GM19240 (cell line): ENCODE measurements at regions not wholly inside any gene's neighbourhood (a gene's known extent, or its start where the extent isn't known, plus 50 kb on each side); places are given as distances from the start of the nearest gene placed in this dataset.
"Not testable (repeated sequence)": the region's sequence is repeated elsewhere in the genome, so short reads cannot be mapped to it uniquely, and the experiment has no call there.

ENCODE experiments used
- DNase-seq: peaks from one replicate; pipeline ENCODE4 v3.0.0; 2011; ENCODE audit warnings: low spot score; ENCODE audit not compliant: insufficient read length

DNA sequence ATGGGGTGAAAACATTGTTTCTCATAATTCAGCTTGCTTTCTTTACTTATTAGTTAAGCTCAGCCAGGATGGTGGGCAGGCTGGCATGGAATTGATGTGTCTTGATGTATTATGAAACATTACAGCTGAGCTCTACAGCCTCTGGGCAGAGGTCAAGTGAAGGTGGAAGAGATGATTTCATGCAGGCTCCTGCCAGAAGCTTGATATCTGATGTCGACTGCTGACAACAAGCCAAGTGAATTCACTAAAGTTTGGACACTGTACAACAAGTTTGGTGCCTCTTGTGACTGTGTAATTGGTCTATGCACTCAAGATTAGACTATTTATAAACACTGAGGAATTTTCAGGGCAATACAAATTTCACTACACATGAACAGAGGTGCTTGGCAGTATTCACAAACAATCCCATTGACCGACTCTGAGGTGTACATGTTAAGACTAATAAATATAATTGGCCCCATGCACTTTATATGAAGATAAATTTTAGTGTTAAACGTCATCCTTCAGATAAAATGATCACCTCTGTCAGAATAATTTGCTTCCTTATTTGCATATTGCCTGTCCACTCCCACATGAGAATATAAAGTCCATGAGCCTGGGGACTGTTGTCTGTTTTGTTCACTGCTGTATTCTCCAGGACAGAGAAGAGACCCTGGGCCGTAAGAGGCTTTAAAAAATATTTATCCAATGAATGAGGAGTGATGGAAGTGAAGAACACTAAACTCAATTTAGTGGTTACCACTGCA, 612.2 kb downstream of the IQCM start:
- DNase-seq = no peak

- DNase-seq = no peak
Measured at GRCh38 chr4:149202117-149202516, 613.5 kb downstream of the IQCM start.

- no peak for DNase-seq
Measured at GRCh38 chr4:149199594-149199993, 616.0 kb downstream of the IQCM start.

GRCh38 chr4:149194061-149194460, 621.6 kb downstream of the IQCM start:
- no peak for DNase-seq

- no peak for DNase-seq
Measured at GRCh38 chr4:149187726-149188125, 627.9 kb downstream of the IQCM start.

- DNase-seq = no peak
Measured at GRCh38 chr4:149183638-149184037, 632.0 kb downstream of the IQCM start.

- DNase-seq = not testable (repeated sequence)
Measured at GRCh38 chr4:149181459-149181858, 634.2 kb downstream of the IQCM start.

GRCh38 chr4:149176039-149176438, 639.6 kb downstream of the IQCM start:
- no peak for DNase-seq

GRCh38 chr4:149175549-149175948, 640.1 kb downstream of the IQCM start:
- DNase-seq = no peak

DNA sequence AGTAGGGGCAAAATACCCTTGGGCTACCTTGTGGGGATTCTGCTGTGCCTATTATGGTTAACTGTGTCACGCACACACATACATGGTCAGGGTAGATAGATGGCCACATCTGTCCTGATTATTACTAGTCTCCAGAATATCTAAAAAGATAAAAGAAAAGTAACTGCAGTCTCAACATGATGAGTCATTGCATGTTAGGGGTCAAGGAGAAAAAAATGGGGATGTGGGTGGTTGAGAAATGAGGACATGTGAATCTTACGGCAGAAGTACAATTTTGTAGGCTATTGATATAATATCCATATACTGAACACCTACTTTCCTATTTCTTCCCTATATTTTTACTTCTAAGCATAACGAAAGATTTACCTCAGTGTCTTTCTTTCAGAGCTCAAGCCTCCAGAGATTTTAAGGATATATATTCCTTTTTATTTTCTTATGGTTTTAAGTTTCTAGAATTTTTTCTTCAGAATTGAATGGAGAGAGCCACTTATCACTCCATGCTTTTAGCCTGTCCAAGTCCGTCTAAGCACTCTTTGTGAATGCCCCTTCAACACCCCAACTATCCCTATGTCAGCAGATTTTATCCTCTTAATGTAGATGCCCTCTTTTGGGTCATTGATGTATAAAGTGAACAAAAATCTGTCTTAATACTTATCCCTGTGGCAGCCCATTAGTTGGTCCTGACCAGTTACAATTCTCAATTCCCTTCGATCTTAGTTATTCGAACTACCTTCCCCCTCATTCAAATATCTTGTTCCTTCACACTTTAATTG, 642.2 kb downstream of the IQCM start:
- DNase-seq = no peak

DNA sequence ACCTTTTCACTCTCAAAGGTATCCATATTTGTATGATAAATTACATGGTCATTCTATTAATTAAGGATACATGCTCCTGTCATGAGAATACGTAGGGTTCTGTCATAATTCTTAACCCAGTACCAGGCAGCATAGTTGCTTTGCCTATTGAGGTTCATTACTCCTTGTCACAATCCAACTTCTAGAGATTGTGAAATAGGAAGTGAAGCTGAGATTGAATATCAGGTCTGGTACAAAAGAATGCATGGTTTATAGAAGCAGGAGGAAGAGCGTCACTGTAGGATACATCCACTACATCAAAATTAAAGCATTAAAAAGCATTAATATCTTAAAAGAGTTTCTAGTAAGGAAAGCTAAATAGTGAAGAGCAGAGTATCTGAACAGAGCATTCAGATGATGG, 647.0 kb downstream of the IQCM start:
- DNase-seq = no peak

GRCh38 chr4:149166876-149167275, 648.8 kb downstream of the IQCM start:
- no peak for DNase-seq

DNA sequence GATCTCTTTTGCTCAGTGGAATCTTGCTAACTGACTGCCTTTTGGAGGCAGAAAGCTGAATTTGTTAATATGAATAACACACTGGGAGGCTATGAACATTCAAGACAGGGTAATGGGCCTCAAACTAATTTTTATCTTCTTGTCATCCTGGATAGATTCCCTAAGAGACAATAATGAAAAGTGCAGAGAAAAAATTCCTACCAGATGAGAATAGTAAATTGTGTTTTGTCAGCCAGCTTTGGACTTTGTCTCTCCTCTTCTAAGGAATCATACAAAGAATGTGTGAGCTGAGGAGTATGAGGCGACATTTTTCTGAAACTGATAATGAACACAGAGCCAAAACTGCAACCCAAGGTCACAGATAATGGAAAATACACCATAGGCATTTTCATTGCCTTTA, 649.3 kb downstream of the IQCM start:
- DNase-seq = no peak

DNA sequence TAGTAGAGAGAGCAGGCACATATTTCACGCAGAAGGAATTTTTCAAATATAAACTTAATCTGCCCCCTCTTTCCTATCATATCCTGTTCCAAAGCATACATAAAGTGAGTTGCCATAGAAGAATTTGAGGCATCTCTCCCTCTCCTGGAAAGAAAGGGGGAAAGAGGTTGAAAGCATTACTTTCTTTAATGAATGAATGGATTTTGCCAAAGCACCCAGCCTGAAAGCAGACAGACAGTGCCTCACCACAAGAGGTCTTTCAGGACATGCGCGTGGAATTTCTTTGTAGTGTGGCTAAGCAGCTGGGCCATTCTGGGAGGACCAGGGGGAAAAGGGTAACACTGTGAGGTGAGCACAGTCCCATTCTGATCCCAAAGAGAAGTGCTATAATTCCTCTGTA, 651.4 kb downstream of the IQCM start:
- DNase-seq = no peak

DNA sequence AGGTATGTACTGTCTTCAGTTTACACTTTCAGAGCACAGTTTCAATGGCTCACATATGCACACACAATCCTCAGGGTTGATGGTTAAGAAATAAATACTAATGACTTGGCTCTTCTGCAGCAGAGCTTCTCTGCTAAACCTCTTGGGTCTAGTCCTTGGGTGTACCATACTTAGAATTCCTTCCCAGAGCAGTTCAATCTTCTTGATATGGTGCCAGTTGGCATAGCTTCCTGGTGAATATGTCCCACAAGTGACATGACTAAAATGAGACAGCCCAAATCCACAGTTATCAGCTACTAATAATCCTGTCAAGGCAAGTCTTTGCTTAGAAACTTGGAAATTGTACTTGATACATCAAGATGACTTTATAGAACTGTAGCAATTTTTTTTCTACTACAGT, 654.4 kb downstream of the IQCM start:
- no peak for DNase-seq

- DNase-seq = no peak
Measured at GRCh38 chr4:149160370-149160769, 655.3 kb downstream of the IQCM start.

DNA sequence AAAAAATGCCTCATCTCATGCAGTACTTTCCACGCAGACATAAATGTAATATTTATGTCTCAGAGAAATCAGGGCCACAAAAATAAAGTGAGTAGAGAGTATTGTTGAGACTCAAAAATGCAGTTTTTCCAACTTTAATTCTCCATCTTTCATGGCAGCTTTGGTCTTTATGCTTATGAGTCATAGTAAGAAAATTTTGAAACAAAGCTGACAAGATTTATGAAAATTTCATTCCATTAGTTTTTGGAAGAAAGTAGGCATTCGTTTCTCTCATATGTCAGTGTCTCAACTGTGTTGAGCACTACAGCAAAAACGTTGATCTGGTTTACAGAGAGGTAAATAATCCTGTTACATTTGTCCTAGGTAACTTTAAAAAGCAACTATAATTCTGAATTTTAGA, 656.8 kb downstream of the IQCM start:
- no peak for DNase-seq

GRCh38 chr4:149145803-149146202, 669.8 kb downstream of the IQCM start:
- no peak for DNase-seq

- no peak for DNase-seq
Measured at GRCh38 chr4:149144060-149144459, 671.6 kb downstream of the IQCM start.

DNA sequence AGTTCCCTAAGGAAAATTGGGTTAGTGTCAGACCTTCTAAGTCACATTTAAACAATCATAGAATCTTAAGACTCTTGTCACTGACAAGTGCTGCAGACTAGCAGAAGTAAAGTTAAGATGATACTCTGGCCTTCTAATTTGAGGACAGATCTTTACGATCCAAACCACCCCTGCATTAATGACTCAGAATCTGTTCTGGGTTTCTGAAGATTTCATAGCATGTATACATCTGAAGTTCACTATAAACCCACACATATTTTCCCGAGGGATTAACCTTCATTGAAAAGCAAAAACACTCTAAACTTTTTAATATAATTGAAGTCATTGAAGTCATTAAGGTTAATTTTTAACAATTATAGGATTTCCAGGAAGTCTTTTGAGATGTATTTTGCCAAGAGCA, 674.3 kb downstream of the IQCM start:
- DNase-seq = no peak

DNA sequence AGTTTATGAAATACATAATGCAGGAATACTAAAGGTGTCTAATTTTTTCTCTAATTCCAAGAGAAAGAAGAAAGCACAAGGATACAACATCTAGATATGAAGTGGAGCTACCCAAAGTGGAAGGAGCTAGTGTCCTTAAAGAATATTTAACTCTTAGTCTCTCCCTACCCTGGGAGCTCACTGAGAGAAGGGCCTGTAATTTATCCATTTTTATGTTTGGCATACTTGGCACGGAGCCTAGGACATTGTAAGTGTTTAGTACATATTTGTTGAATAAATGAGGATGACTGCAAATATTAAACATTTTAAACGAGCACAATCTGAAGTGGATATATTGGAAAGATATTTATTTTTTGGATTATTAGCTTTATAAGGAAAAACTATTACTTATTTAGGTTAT, 674.8 kb downstream of the IQCM start:
- DNase-seq = no peak

DNA sequence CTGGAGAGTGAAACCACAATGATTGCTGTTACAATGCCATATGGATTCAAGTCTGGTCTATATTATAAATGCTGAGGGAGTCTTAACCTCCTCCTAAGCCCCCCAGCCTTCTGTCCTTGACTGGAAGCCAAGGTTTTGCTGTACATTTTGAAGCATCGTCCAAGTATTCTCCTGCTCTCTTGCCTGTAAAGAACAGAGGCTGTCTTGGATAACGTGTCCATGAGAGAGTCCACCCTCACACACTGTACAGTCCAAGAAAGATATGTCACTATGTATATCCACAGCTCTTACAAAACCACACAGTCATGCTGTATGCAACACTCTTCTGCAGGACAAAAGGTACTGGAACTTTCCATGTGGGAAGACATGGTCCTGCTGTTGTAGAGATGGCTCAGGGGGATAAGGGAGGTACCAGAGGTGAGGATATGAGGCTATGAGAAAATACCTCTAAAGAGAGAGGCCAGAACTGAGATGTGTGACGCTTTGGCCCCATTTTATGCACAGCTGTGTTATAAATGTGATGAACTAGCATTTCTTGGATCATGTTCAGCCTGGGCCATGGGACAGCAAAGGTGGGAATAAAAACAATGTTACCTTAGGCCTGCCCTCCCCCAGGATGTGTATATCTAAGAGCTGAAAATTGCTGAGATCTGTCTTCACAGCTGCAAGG, 678.6 kb downstream of the IQCM start:
- no peak for DNase-seq
